Stimulated activated CD8-positive, alpha-beta memory T cell treated with anti-CD3 and anti-CD28 coated beads, Interleukin-7, amount 100 ng/mL, for 48 hours (primary cell): ENCODE measurements at regions not wholly inside any gene's neighbourhood (a gene's known extent, or its start where the extent isn't known, plus 50 kb on each side); places are given as distances from the start of the nearest gene placed in this dataset.
"Not testable (repeated sequence)": the region's sequence is repeated elsewhere in the genome, so short reads cannot be mapped to it uniquely, and the experiment has no call there.

Experiments used
- DNase-seq, 2 donors: peaks; one replicate each; pipeline ENCODE4 v3.0.0-alpha.2; 2020; ENCODE audit warnings: low read depth in 1 of 2; ENCODE audit errors: extremely low read depth in 1 of 2

GRCh38 chr2:125324273-125324672 is 1299.2 kb downstream of the CNTNAP5 start:
- DNase-seq, result no peak

GRCh38 chr2:125330133-125330532 is 1305.0 kb downstream of the CNTNAP5 start:
- DNase-seq, result no peak

- no peak for DNase-seq
Measured at GRCh38 chr2:125341353-125341752, 1314.6 kb upstream of the GYPC start.

- not testable (repeated sequence) for DNase-seq
Measured at GRCh38 chr2:125353542-125353941, 1302.4 kb upstream of the GYPC start.

- no peak for DNase-seq
Measured at GRCh38 chr2:125364192-125364983, 1291.6 kb upstream of the GYPC start.

- no peak for DNase-seq
Measured at GRCh38 chr2:125364984-125365265, 1291.0 kb upstream of the GYPC start.

GRCh38 chr2:125371867-125372266 is 1284.1 kb upstream of the GYPC start:
- no peak for DNase-seq

- DNase-seq, result no peak
Measured at GRCh38 chr2:125373293-125373692, 1282.7 kb upstream of the GYPC start.

GRCh38 chr2:125386074-125386473 is 1269.9 kb upstream of the GYPC start:
- no peak for DNase-seq

- no peak for DNase-seq
Measured at GRCh38 chr2:125397535-125398251, 1258.3 kb upstream of the GYPC start.

- no peak for DNase-seq
Measured at GRCh38 chr2:125398738-125399524, 1257.0 kb upstream of the GYPC start.

GRCh38 chr2:125405816-125406215 is 1250.1 kb upstream of the GYPC start:
- DNase-seq, result no peak

GRCh38 chr2:125408874-125409538 is 1247.0 kb upstream of the GYPC start:
- DNase-seq, result no peak

GRCh38 chr2:125418483-125418882 is 1237.5 kb upstream of the GYPC start:
- no peak for DNase-seq

GRCh38 chr2:125422198-125422770 is 1233.7 kb upstream of the GYPC start:
- not testable (repeated sequence) for DNase-seq

GRCh38 chr2:125424266-125424785 is 1231.6 kb upstream of the GYPC start:
- DNase-seq, result no peak

GRCh38 chr2:125427721-125428315 is 1228.1 kb upstream of the GYPC start:
- no peak for DNase-seq

GRCh38 chr2:125444106-125444505 is 1211.9 kb upstream of the GYPC start:
- DNase-seq, result no peak

GRCh38 chr2:125445495-125445894 is 1210.5 kb upstream of the GYPC start:
- DNase-seq, result no peak

GRCh38 chr2:125450092-125450491 is 1205.9 kb upstream of the GYPC start:
- DNase-seq, result no peak
